B cell (primary cell): ENCODE measurements at regions not wholly inside any gene's neighbourhood (a gene's known extent, or its start where the extent isn't known, plus 50 kb on each side); places are given as distances from the start of the nearest gene placed in this dataset.

ENCODE experiments used
- CTCF ChIP-seq: fragments of 200-600 bp; IDR thresholded peaks from one replicate; pipeline ENCODE4 v1.8.0; 2022; ENCODE audit warnings: antibody characterized with exemption, mild to moderate bottlenecking
- EZH2 ChIP-seq: IDR thresholded peaks from 2 replicates; pipeline ENCODE4 v1.6.1; 2012; ENCODE audit warnings: borderline replicate concordance, low read depth, mild to moderate bottlenecking, moderate library complexity, low read length; ENCODE audit not compliant: insufficient read depth, poor library complexity, severe bottlenecking

GRCh38 chr9:118059484-118060278, 355.5 kb downstream of the TLR4 start:
- TF ChIP-seq CTCF (no peak), EZH2 (no peak)
